ENCODE measurements at regions not wholly inside any gene's neighbourhood (a gene's known extent, or its start where the extent isn't known, plus 50 kb on each side); places are given as distances from the start of the nearest gene placed in this dataset.
"Not testable (repeated sequence)": the region's sequence is repeated elsewhere in the genome, so short reads cannot be mapped to it uniquely, and the experiment has no call there.

DNA sequence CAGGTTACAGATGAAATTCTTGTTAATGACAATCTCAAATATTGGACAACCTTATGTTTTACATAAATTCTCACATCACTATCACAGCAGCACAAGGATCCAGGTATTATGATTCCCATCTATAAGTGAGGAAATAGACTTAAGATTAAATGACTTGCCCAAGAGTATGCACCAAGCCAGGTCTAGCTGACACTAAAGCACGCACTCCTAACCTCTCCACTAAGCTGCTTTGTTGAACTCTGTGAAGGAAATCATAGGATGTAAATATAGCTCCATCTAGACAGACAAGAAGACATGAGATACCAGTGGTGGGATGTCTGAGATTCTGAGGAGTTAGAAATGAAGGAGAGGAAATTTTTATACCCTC is 87.9 kb downstream of the PHLDA1 start:
- H3K4me1 ChIP-seq (ENCODE audit: low read depth): peaks cover 12% of the 10 kb centered on the region
- intact Hi-C loops (cut with DNase I, micrococcal nuclease): no loop called here
- no peaks in the 10 kb centered on the region for H3K9me3 ChIP-seq
- no peak overlapping the region for H3K4me3 ChIP-seq
- DNase-seq (no peak), ATAC-seq (no peak)
- H3K36me3 ChIP-seq (ENCODE audit: low read depth): peaks cover 6% of the 10 kb centered on the region
- TF ChIP-seq, protein P1, sequence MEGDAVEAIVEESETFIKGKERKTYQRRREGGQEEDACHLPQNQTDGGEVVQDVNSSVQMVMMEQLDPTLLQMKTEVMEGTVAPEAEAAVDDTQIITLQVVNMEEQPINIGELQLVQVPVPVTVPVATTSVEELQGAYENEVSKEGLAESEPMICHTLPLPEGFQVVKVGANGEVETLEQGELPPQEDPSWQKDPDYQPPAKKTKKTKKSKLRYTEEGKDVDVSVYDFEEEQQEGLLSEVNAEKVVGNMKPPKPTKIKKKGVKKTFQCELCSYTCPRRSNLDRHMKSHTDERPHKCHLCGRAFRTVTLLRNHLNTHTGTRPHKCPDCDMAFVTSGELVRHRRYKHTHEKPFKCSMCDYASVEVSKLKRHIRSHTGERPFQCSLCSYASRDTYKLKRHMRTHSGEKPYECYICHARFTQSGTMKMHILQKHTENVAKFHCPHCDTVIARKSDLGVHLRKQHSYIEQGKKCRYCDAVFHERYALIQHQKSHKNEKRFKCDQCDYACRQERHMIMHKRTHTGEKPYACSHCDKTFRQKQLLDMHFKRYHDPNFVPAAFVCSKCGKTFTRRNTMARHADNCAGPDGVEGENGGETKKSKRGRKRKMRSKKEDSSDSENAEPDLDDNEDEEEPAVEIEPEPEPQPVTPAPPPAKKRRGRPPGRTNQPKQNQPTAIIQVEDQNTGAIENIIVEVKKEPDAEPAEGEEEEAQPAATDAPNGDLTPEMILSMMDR (IDR thresholded peaks at IDR 0.05): no peak

DNA sequence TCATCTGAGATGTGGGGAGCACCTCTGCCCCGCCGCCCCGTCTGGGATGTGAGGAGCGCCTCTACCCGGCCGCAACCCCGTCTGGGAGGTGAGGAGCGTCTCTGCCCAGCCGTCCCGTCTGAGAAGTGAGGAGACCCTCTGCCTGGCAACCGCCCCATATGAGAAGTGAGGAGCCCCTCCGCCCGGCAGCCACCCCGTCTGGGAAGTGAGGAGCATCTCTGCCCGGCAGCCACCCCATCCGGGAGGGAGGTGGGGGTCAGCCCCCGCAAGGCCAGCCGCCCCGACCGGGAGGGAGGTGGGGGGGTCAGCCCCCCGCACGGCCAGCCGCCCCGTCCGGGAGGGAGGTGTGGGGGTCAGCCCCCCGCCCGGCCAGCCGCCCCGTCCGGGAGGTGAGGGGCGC is 89.9 kb downstream of the PHLDA1 start:
- intact Hi-C loops (cut with DNase I, micrococcal nuclease); ATAC-seq; DNase-seq; H3K36me3 ChIP-seq (ENCODE audit: low read depth); H3K4me3 ChIP-seq; H3K9me3 ChIP-seq: not testable (repeated sequence)
- peaks cover 12% of the 10 kb centered on the region for H3K4me1 ChIP-seq (ENCODE audit: low read depth)

DNA sequence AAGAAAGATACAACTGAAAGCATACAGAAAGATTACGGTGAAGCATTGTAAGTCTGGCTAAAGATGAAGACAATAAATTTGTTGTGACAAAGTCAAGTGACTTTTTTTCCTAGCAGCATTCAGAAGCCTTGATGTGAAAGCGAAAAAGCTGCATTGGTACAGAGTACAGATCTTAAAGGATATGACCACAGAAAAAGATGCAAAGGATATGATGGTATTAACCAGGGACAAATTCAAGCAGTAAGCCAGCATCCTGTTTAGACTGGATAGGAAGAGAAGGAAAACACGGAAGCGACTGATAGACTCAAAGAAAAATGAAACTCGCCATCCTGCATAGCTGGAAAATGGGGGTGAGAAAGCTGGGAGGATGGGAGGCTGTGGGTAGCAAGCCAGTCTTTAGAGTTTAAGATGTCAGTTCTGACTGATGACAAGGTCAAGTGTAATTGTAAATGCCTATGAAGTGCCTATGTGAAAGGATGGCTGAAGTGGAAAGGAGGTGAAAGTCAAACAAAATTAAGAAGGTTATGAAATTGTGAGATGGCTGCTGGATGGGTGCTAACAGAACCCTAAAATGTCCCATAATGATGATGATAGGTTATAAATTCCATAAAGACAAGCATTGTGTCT is 92.4 kb downstream of the PHLDA1 start:
- ATAC-seq (no peak), DNase-seq (no peak)
- intact Hi-C loops (cut with DNase I, micrococcal nuclease): no loop called here
- TF ChIP-seq, protein P1 (IDR thresholded peaks at IDR 0.05): no peak
- Histone ChIP-seq H3K9me3 (no peaks in the 10 kb centered on the region), H3K36me3 (ENCODE audit: low read depth) (peaks cover under 1% of the 10 kb centered on the region), H3K4me3 (no peak overlapping the region), H3K4me1 (ENCODE audit: low read depth) (peaks cover 5% of the 10 kb centered on the region)

DNA sequence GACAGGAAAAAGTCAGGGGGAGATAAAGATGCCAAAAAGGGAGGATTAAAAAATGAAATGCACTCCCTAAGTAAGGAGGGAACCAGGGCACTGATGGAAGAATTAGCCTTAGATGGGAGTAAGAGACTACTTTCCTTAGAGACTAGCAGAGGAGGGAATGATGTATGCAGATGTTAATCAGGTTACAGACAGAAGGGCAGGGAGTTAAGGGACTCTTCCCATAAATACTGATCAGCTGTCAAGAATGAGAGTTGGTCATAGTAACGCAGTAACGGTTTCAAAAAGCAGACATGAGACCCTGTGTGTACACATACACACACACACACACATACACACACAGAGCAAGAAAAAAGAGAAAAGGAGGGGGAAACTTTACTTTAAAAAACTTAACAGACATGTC is 93.4 kb downstream of the PHLDA1 start:
- intact Hi-C loops (cut with DNase I, micrococcal nuclease): no loop called here
- Histone ChIP-seq H3K9me3 (no peaks in the 10 kb centered on the region), H3K4me3 (no peak overlapping the region), H3K36me3 (ENCODE audit: low read depth) (no peaks in the 10 kb centered on the region), H3K4me1 (ENCODE audit: low read depth) (no peaks in the 10 kb centered on the region)
- ATAC-seq (no peak), DNase-seq (no peak)
- TF ChIP-seq, protein P1 (IDR thresholded peaks at IDR 0.05): no peak

DNA sequence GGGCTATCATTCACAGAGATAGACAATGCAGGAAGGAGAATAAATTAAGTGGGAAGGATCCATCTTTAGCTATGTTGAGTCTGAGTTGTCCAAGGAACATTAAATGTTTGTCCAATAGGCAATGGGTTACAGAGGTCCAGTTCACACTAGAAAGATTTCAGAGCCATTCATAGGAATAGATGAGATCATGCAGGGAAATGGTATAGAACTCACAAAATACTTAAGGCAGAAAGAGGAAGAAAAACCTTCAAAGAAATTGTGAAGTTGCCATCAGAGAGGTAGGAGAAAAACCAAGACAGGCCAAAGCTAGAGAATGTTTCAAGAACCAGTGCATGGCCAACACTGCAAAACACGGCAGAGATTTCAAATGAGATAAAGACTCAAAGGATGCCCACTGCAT is 94.1 kb downstream of the PHLDA1 start:
- no peaks in the 10 kb centered on the region for H3K36me3 ChIP-seq (ENCODE audit: low read depth)
- no peak for DNase-seq
- TF ChIP-seq, protein P1 (IDR thresholded peaks at IDR 0.05): no peak
- H3K4me3 ChIP-seq: no peak overlapping the region
- ATAC-seq: no peak
- H3K4me1 ChIP-seq (ENCODE audit: low read depth): no peaks in the 10 kb centered on the region
- H3K9me3 ChIP-seq: no peaks in the 10 kb centered on the region
- intact Hi-C loops (cut with DNase I, micrococcal nuclease): no loop called here

DNA sequence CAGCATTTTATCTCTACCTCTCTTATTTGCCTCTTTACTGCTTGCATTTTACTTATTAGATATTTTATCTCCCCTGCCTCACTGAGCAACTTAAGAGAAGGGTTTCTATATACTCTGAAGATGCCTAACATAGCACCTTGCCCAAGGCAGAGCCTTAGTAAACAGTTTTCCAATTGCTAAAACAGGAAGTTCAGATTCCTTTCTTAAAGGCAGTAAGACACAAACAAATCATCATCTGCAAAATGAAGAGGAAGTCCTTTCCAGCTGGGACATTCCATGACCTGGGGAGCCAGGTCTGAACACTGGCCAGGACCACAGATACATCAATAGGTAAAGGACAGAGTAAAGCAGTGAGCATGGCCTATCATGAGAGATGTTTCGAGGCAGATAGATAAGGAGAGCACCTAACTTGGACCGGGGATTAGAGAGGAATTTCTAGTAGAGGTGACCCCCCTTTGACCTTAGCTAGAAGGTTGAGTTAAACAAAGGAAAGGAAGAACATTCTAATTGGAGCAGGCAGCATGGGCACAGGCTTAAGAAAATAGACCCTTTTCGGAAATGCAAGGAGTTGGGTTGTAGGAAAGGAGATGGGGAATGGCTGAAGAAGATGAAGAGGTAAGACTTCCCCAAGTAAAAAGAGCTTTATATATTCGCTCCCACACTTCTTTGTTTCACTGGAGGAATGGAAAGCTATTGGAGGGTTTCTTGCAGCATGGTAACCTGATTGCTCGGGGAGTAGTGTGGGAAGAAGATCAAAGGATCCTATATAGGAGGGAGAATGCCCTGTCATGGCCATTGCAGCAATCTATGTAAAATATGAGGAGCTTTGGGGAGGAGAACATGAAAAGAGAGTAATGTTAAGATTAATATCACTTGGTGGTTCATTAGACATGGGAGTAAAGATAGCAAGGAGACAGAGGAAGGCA is 94.8 kb downstream of the PHLDA1 start:
- no peaks in the 10 kb centered on the region for H3K9me3 ChIP-seq
- no peak for ATAC-seq
- TF ChIP-seq, protein P1 (IDR thresholded peaks at IDR 0.05): no peak
- no peaks in the 10 kb centered on the region for H3K36me3 ChIP-seq (ENCODE audit: low read depth)
- H3K4me1 ChIP-seq (ENCODE audit: low read depth): no peaks in the 10 kb centered on the region
- no peak for DNase-seq
- intact Hi-C loops (cut with DNase I, micrococcal nuclease): no loop called here
- no peak overlapping the region for H3K4me3 ChIP-seq

Measured in mucosa of descending colon (tissue), 3 donors.